H1 (cell line): ENCODE measurements at regions not wholly inside any gene's neighbourhood (a gene's known extent, or its start where the extent isn't known, plus 50 kb on each side); places are given as distances from the start of the nearest gene placed in this dataset.

ENCODE experiments used
- ASH2L ChIP-seq: fragments of 200-600, 300-600 bp; sonication (generic); IDR thresholded peaks from one replicate; pipeline ENCODE4 v1.7.1; 2017; ENCODE audit warnings: low read length
- ATF2 ChIP-seq: IDR thresholded peaks from 2 replicates; pipeline ENCODE4 v1.6.1; 2012; ENCODE audit warnings: low read length, inconsistent platforms
- EP300 ChIP-seq, 2 experiments: IDR thresholded peaks; 1 replicate in 1 of 2; 2 replicates in 1 of 2; pipeline ENCODE4 v1.6.1; 2011 to 2012; ENCODE audit warnings: low read depth in 2 of 2, low read length in 2 of 2, mild to moderate bottlenecking in 2 of 2, borderline replicate concordance in 1 of 2, inconsistent platforms in 1 of 2, moderate library complexity in 1 of 2
- EZH2 ChIP-seq: fragments of 200-600 bp; sonication (generic); IDR thresholded peaks from 2 replicates; pipeline ENCODE4 v1.7.1; 2012; ENCODE audit warnings: low read depth, mild to moderate bottlenecking, moderate library complexity, low read length, inconsistent platforms; ENCODE audit not compliant: severe bottlenecking
- GTF2F1 ChIP-seq: IDR thresholded peaks from 2 replicates; pipeline ENCODE4 v1.6.1; 2012; ENCODE audit warnings: low read depth, low read length, improper control_type of control experiment, borderline replicate concordance
- HDAC2 ChIP-seq, 2 experiments: fragments of 300-600 bp in 1 of 2; sonication (generic) in 1 of 2; IDR thresholded peaks; 2 replicates each; pipeline ENCODE4 v1.6.1; 2011 to 2012; ENCODE audit warnings: low read depth in 2 of 2, low read length in 2 of 2, mild to moderate bottlenecking in 2 of 2, moderate library complexity in 2 of 2, borderline replicate concordance in 1 of 2, inconsistent platforms in 1 of 2
- HDAC6 ChIP-seq: IDR thresholded peaks from one replicate; pipeline ENCODE4 v1.7.1; 2012; ENCODE audit warnings: low read depth, mild to moderate bottlenecking, inconsistent platforms, low read length, moderate library complexity
- JUN ChIP-seq: IDR thresholded peaks from 2 replicates; pipeline ENCODE4 v1.6.1; 2011; ENCODE audit warnings: low read depth, mild to moderate bottlenecking, improper control_type of control experiment, low read length
- KDM1A ChIP-seq: fragments of 200-600, 300-600 bp; sonication (generic); IDR thresholded peaks from 2 replicates; pipeline ENCODE4 v1.7.1; 2016; ENCODE audit warnings: mild to moderate bottlenecking, low read length, borderline replicate concordance
- KDM4A ChIP-seq: IDR thresholded peaks from one replicate; pipeline ENCODE4 v1.7.1; 2012; ENCODE audit warnings: low read depth, mild to moderate bottlenecking, moderate library complexity, low read length, inconsistent platforms; ENCODE audit not compliant: severe bottlenecking
- MAFK ChIP-seq: IDR thresholded peaks from 2 replicates; pipeline ENCODE4 v1.6.1; 2012; ENCODE audit warnings: low read depth, mild to moderate bottlenecking, improper control_type of control experiment, low read length
- PHF8 ChIP-seq: fragments of 200-600 bp; sonication (generic); conservative IDR thresholded peaks from 2 replicates; pipeline ENCODE4 v1.7.1; 2012; ENCODE audit warnings: low read depth, mild to moderate bottlenecking, inconsistent platforms, low read length, moderate library complexity
- POLR2A ChIP-seq, 2 experiments: IDR thresholded peaks; 1 replicate in 1 of 2; 2 replicates in 1 of 2; pipeline ENCODE4 v1.6.1; 2011; ENCODE audit warnings: low read depth in 2 of 2, low read length in 2 of 2, mild to moderate bottlenecking in 2 of 2; ENCODE audit errors: control extremely low read depth in 1 of 2
- POLR2AphosphoS5 ChIP-seq: IDR thresholded peaks from 2 replicates; pipeline ENCODE4 v1.6.1; 2011; ENCODE audit warnings: low read depth, low read length
- RAD21 ChIP-seq, 2 experiments: IDR thresholded peaks in 1 of 2; conservative IDR thresholded peaks in 1 of 2; 2 replicates each; pipeline ENCODE4 v1.6.1; 2011; ENCODE audit warnings: low read depth in 2 of 2, low read length in 2 of 2, improper control_type of control experiment in 1 of 2, inconsistent platforms in 1 of 2, mild to moderate bottlenecking in 1 of 2, moderate library complexity in 1 of 2
- RNF2 ChIP-seq: fragments of 200-900, 300-1000 bp; sonication (generic); IDR thresholded peaks from 2 replicates; pipeline ENCODE4 v1.7.1; 2016; ENCODE audit warnings: borderline replicate concordance, low read depth, mild to moderate bottlenecking, antibody characterized with exemption, low read length; ENCODE audit not compliant: poor library complexity, severe bottlenecking; ENCODE audit errors: missing control alignments
- SUZ12 ChIP-seq: fragments of 200-600 bp; sonication (generic); IDR thresholded peaks from 2 replicates; pipeline ENCODE4 v1.6.1; 2012; ENCODE audit warnings: mild to moderate bottlenecking, inconsistent platforms, low read length, moderate library complexity, mixed read lengths
- TAF7 ChIP-seq: optimal IDR thresholded peaks from 2 replicates; pipeline ENCODE3; 2011; ENCODE audit warnings: low read depth, mild to moderate bottlenecking, inconsistent platforms, low read length, moderate library complexity, borderline replicate concordance
- ZNF274 ChIP-seq: IDR thresholded peaks from 2 replicates; pipeline ENCODE4 v1.7.0; 2012; ENCODE audit warnings: low read length, borderline replicate concordance; ENCODE audit errors: extremely low read depth
- TF ChIP-seq, protein P1 (sequence below): IDR thresholded peaks from 2 replicates; pipeline ENCODE4 v1.6.1; 2012; ENCODE audit warnings: inconsistent platforms

- TF ChIP-seq TAF7 (no peak), ASH2L (peak; percentile 56), EP300 (IDR thresholded peaks at IDR 0.05; ENCODE audit: borderline replicate concordance in 1 of 2, low read depth in 2 of 2, low read length in 2 of 2) (peak in 1 of 2 experiments; percentile 91; a peak in 1 of 3 replicates), HDAC2 (IDR thresholded peaks at IDR 0.05; ENCODE audit: borderline replicate concordance in 1 of 2, low read depth in 2 of 2, low read length in 2 of 2) (0 out of 4 replicates have a peak, but pooled peaks of 1 of the 2 experiments have one; percentile 59), JUN (no peak), ATF2 (no peak), RNF2 (no peak), HDAC6 (no peak), ZNF274 (no peak), PHF8 (no peak), MAFK (0 out of 2 replicates have a peak, but pooled peaks have one; percentile 16), POLR2A (IDR thresholded peaks at IDR 0.05; ENCODE audit: control extremely low read depth in 1 of 2, low read depth in 2 of 2, low read length in 2 of 2) (no peak), GTF2F1 (no peak), RAD21 (IDR thresholded peaks at IDR 0.05 in 1 of 2, conservative IDR thresholded peaks at IDR 0.05 in 1 of 2; ENCODE audit: low read depth in 2 of 2, low read length in 2 of 2) (peak in 1 of 2 experiments; percentile 33; a peak in 3 of 4 replicates), KDM1A (no peak), KDM4A (no peak), SUZ12 (no peak), EZH2 (no peak), POLR2AphosphoS5 (no peak)
- TF ChIP-seq, protein P1, sequence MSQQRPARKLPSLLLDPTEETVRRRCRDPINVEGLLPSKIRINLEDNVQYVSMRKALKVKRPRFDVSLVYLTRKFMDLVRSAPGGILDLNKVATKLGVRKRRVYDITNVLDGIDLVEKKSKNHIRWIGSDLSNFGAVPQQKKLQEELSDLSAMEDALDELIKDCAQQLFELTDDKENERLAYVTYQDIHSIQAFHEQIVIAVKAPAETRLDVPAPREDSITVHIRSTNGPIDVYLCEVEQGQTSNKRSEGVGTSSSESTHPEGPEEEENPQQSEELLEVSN: no peak
Observed at GRCh38 chr10:29026065-29026797, 262.6 kb upstream of the LYZL1 start (continued).
